ENCODE measurements at regions not wholly inside any gene's neighbourhood (a gene's known extent, or its start where the extent isn't known, plus 50 kb on each side); places are given as distances from the start of the nearest gene placed in this dataset.

GRCh38 chr1:108082738-108083562 lies 117.2 kb downstream of the SLC25A24 start:
- DNase-seq, result no peak
- 64% methylated on average over 1 of the region's 4 CpGs for WGBS (ENCODE audit: insufficient coverage)

GRCh38 chr1:108082001-108082400 lies 117.0 kb upstream of the VAV3 start:
- Histone ChIP-seq H3K4me1 (ENCODE audit: control insufficient read depth, insufficient read depth, low read length) (no peaks in the 10 kb centered on the region), H3K27me3 (ENCODE audit: control insufficient read depth, insufficient read depth, low read length) (no peaks in the 10 kb centered on the region), H3K36me3 (ENCODE audit: control insufficient read depth, insufficient read depth, low read length) (no peaks in the 10 kb centered on the region), H3K27ac (ENCODE audit: low read length) (no peak overlapping the region), H3K9me3 (replicated peaks; ENCODE audit: control insufficient read depth, low read depth, low read length) (no peaks in the 10 kb centered on the region), H3K4me3 (ENCODE audit: low read length) (no peak overlapping the region)
- DNase-seq, result peak; percentile 14
- WGBS (ENCODE audit: insufficient coverage), result 64% methylated on average over 4 of the region's 4 CpGs

More at GRCh38 chr1:108082738-108083562, 117.2 kb downstream of the SLC25A24 start:
- H3K9me3 ChIP-seq (replicated peaks; ENCODE audit: control insufficient read depth, low read depth, low read length), result no peaks in the 10 kb centered on the region
- H3K27me3 ChIP-seq (ENCODE audit: control insufficient read depth, insufficient read depth, low read length), result no peaks in the 10 kb centered on the region
- H3K36me3 ChIP-seq (ENCODE audit: control insufficient read depth, insufficient read depth, low read length), result no peaks in the 10 kb centered on the region
- no peak overlapping the region for H3K4me3 ChIP-seq (ENCODE audit: low read length)
- no peaks in the 10 kb centered on the region for H3K4me1 ChIP-seq (ENCODE audit: control insufficient read depth, insufficient read depth, low read length)
- no peak overlapping the region for H3K27ac ChIP-seq (ENCODE audit: low read length)

GRCh38 chr1:108080448-108080847 lies 115.5 kb upstream of the VAV3 start:
- H3K4me3 ChIP-seq (ENCODE audit: low read length), result no peak overlapping the region
- H3K4me1 ChIP-seq (ENCODE audit: control insufficient read depth, insufficient read depth, low read length), result no peaks in the 10 kb centered on the region
- no peak overlapping the region for H3K27ac ChIP-seq (ENCODE audit: low read length)
- H3K27me3 ChIP-seq (ENCODE audit: control insufficient read depth, insufficient read depth, low read length), result no peaks in the 10 kb centered on the region
- H3K9me3 ChIP-seq (replicated peaks; ENCODE audit: control insufficient read depth, low read depth, low read length), result no peaks in the 10 kb centered on the region
- no peak for DNase-seq
- H3K36me3 ChIP-seq (ENCODE audit: control insufficient read depth, insufficient read depth, low read length), result no peaks in the 10 kb centered on the region

DNA sequence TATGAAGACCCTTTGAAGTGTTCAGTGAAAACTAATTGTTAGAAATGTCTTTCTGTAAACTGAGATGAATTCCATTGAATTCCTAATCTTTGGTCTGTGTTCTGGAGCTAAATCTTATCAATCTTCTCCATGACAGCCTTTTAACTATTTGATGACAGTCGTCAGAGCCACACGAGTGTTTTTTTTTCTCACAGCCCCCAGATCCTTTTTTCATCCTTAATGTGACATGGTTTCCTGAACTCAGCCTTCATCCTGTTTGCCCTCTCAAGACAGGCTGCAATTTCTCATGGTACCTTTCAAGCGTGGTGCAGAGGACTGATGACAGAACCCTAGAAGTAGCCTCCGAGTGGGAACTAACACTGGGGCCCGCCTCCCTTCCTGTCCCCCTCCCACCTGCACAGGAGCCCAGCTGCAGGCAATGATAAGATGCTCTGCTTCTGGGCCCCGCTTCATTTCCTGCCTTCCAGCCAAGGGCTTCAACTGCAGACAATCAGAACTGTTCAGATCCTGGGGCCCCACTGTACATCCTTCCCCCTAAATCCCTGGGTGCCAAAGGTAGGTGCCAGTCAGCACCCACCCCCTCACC lies 114.6 kb upstream of the VAV3 start:
- Histone ChIP-seq H3K36me3 (ENCODE audit: control insufficient read depth, insufficient read depth, low read length) (no peaks in the 10 kb centered on the region), H3K4me1 (ENCODE audit: control insufficient read depth, insufficient read depth, low read length) (no peaks in the 10 kb centered on the region), H3K4me3 (ENCODE audit: low read length) (no peak overlapping the region), H3K9me3 (replicated peaks; ENCODE audit: control insufficient read depth, low read depth, low read length) (no peaks in the 10 kb centered on the region), H3K27ac (ENCODE audit: low read length) (no peak overlapping the region), H3K27me3 (ENCODE audit: control insufficient read depth, insufficient read depth, low read length) (no peaks in the 10 kb centered on the region)
- 29% methylated on average over 5 of the region's 6 CpGs for WGBS (ENCODE audit: insufficient coverage)
- no peak for DNase-seq

DNA sequence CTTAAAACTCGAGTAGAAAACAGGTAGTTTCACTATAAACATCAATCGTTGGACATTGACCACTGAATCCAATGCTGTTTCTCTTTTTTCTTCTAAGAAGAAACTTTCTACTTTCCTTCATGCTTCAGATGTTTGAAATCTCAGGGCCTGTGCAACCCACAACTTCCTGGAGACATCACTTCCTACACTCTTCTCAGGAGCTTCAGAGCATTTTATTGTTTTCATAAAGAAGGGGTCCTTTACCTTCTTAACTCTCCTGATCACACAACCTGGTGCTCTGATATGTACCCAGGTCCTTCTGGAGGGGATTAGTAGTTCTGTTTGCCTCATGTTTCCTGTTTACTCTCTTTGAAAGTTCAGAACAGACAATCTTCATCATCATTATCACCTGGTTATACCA lies 113.0 kb upstream of the VAV3 start:
- Histone ChIP-seq H3K9me3 (replicated peaks; ENCODE audit: control insufficient read depth, low read depth, low read length) (no peaks in the 10 kb centered on the region), H3K27ac (ENCODE audit: low read length) (no peak overlapping the region)
- WGBS (ENCODE audit: insufficient coverage), result 83% methylated on average over 1 of the region's 2 CpGs

DNA sequence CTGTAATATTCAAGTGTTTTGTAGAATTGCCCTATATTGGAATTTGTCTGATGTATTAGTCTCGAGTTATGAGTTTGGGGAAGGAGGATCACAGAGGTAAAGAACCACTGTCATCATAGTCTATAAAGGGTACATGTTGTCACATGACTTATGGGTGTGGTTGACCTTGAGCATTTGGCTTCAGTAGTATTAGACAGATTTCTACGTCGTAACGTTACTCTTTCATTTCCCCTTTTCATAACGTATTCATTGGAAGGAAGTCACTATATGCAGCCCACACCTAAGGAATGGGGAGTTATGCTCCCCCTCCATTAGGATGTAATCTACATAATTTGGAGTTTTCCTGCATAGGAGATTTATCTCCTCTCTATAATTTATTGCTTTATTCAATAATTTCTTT lies 110.1 kb upstream of the VAV3 start:
- 67% methylated on average over 1 of the region's 5 CpGs for WGBS (ENCODE audit: insufficient coverage)
- Histone ChIP-seq H3K36me3 (ENCODE audit: control insufficient read depth, insufficient read depth, low read length) (no peaks in the 10 kb centered on the region), H3K4me1 (ENCODE audit: control insufficient read depth, insufficient read depth, low read length) (no peaks in the 10 kb centered on the region), H3K9me3 (replicated peaks; ENCODE audit: control insufficient read depth, low read depth, low read length) (no peaks in the 10 kb centered on the region), H3K27me3 (ENCODE audit: control insufficient read depth, insufficient read depth, low read length) (no peaks in the 10 kb centered on the region), H3K27ac (ENCODE audit: low read length) (no peak overlapping the region), H3K4me3 (ENCODE audit: low read length) (no peak overlapping the region)
- DNase-seq, result no peak

More for the DNA sequence above, 113.0 kb upstream of the VAV3 start:
- no peaks in the 10 kb centered on the region for H3K36me3 ChIP-seq (ENCODE audit: control insufficient read depth, insufficient read depth, low read length)
- H3K4me1 ChIP-seq (ENCODE audit: control insufficient read depth, insufficient read depth, low read length), result no peaks in the 10 kb centered on the region
- no peaks in the 10 kb centered on the region for H3K27me3 ChIP-seq (ENCODE audit: control insufficient read depth, insufficient read depth, low read length)
- H3K4me3 ChIP-seq (ENCODE audit: low read length), result no peak overlapping the region
- DNase-seq, result no peak

- H3K27me3 ChIP-seq (ENCODE audit: control insufficient read depth, insufficient read depth, low read length), result no peaks in the 10 kb centered on the region
- no CpG with 5 or more reads among the region's 1 CpG for WGBS (ENCODE audit: insufficient coverage)
- H3K9me3 ChIP-seq (replicated peaks; ENCODE audit: control insufficient read depth, low read depth, low read length), result no peaks in the 10 kb centered on the region
- H3K36me3 ChIP-seq (ENCODE audit: control insufficient read depth, insufficient read depth, low read length), result no peaks in the 10 kb centered on the region
- no peak overlapping the region for H3K4me3 ChIP-seq (ENCODE audit: low read length)
- no peak for DNase-seq
- no peak overlapping the region for H3K27ac ChIP-seq (ENCODE audit: low read length)
- H3K4me1 ChIP-seq (ENCODE audit: control insufficient read depth, insufficient read depth, low read length), result no peaks in the 10 kb centered on the region
Measured at GRCh38 chr1:108072776-108073175, 107.8 kb upstream of the VAV3 start.

GRCh38 chr1:108072212-108072611 lies 107.2 kb upstream of the VAV3 start:
- Histone ChIP-seq H3K4me1 (ENCODE audit: control insufficient read depth, insufficient read depth, low read length) (no peaks in the 10 kb centered on the region), H3K9me3 (replicated peaks; ENCODE audit: control insufficient read depth, low read depth, low read length) (no peaks in the 10 kb centered on the region), H3K27ac (ENCODE audit: low read length) (no peak overlapping the region), H3K36me3 (ENCODE audit: control insufficient read depth, insufficient read depth, low read length) (no peaks in the 10 kb centered on the region), H3K4me3 (ENCODE audit: low read length) (no peak overlapping the region), H3K27me3 (ENCODE audit: control insufficient read depth, insufficient read depth, low read length) (no peaks in the 10 kb centered on the region)
- WGBS (ENCODE audit: insufficient coverage), result no CpG with 5 or more reads among the region's 2 CpGs
- DNase-seq, result no peak

DNA sequence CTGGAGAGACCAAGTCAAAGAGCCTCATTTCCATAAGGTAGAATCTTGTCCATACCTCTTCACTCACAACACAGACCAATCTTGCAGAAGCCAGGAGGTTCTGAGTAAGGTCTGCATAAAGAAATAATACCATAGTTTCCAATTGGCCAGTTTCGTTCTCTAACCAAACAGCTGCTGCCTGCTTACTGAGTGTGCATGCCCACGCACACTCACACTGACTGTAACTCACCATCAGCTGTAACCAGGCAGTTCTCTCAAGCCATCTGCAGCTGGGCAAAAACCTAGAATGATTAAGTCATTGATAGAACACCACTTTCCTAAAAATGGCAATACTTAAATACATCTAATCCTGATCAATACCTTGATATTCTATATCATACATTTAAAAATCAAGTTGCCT lies 106.6 kb upstream of the VAV3 start:
- no peak overlapping the region for H3K4me3 ChIP-seq (ENCODE audit: low read length)
- H3K36me3 ChIP-seq (ENCODE audit: control insufficient read depth, insufficient read depth, low read length), result no peaks in the 10 kb centered on the region
- no peaks in the 10 kb centered on the region for H3K9me3 ChIP-seq (replicated peaks; ENCODE audit: control insufficient read depth, low read depth, low read length)
- H3K4me1 ChIP-seq (ENCODE audit: control insufficient read depth, insufficient read depth, low read length), result no peaks in the 10 kb centered on the region
- H3K27me3 ChIP-seq (ENCODE audit: control insufficient read depth, insufficient read depth, low read length), result no peaks in the 10 kb centered on the region
- WGBS (ENCODE audit: insufficient coverage), result 86% methylated on average over 1 of the region's 2 CpGs
- DNase-seq, result no peak
- H3K27ac ChIP-seq (ENCODE audit: low read length), result no peak overlapping the region

DNA sequence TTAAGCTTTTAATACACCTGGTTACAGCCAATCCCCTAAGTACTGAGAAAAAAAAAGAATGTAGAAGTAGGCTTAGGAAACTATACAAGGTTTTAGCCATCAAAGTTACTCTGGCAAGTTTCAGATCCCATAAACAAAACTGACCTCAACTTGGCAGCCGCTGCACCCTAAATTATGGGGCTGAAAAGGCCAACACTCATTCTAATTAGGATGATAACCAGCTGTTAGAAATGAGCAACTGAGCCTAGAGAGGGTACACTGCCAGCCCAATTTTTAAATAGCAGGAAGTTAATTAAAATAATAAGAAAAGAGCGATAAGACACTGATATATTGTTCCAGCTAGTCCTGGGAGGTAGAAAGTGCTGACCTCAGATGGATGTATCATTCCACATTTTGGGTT lies 105.7 kb upstream of the VAV3 start:
- no peaks in the 10 kb centered on the region for H3K36me3 ChIP-seq (ENCODE audit: control insufficient read depth, insufficient read depth, low read length)
- no peaks in the 10 kb centered on the region for H3K9me3 ChIP-seq (replicated peaks; ENCODE audit: control insufficient read depth, low read depth, low read length)
- no peak overlapping the region for H3K27ac ChIP-seq (ENCODE audit: low read length)
- no peak for DNase-seq
- H3K4me3 ChIP-seq (ENCODE audit: low read length), result no peak overlapping the region
- no peaks in the 10 kb centered on the region for H3K4me1 ChIP-seq (ENCODE audit: control insufficient read depth, insufficient read depth, low read length)
- H3K27me3 ChIP-seq (ENCODE audit: control insufficient read depth, insufficient read depth, low read length), result no peaks in the 10 kb centered on the region
- WGBS (ENCODE audit: insufficient coverage), result 100% methylated on average over 1 of the region's 2 CpGs

Data from muscle of leg (tissue), 3 donors.